Prostate gland (tissue), 2 donors: ENCODE measurements at regions not wholly inside any gene's neighbourhood (a gene's known extent, or its start where the extent isn't known, plus 50 kb on each side); places are given as distances from the start of the nearest gene placed in this dataset.

ENCODE experiments used
- DNase-seq: peaks from one replicate; pipeline ENCODE4 v3.0.0-alpha.2; 2019; ENCODE audit warnings: low spot score
- H3K27ac ChIP-seq, 2 donors: fragments of 200-600 bp; sonication (generic); 2 replicates each; pipeline ENCODE4 v1.5.1; 2017 to 2019
- H3K27me3 ChIP-seq: fragments of 200-600 bp; sonication (generic); replicated peaks from 2 replicates; pipeline ENCODE4 v1.5.1; 2019; ENCODE audit not compliant: insufficient read depth
- H3K36me3 ChIP-seq, 2 donors: fragments of 200-600 bp; sonication (generic); 1 replicate in 1 of 2; 2 replicates in 1 of 2; pipeline versions ENCODE4 v1.5.1 to v1.8.1; 2017 to 2019
- H3K4me1 ChIP-seq: fragments of 200-600 bp; sonication (generic); replicated peaks from 2 replicates; pipeline ENCODE4 v1.5.1; 2019
- H3K4me3 ChIP-seq, 2 donors: fragments of 200-600 bp; sonication (generic); 2 replicates each; pipeline ENCODE4 v1.5.1; 2017 to 2019
- H3K9me3 ChIP-seq: fragments of 200-600 bp; sonication (generic); 2 replicates; pipeline ENCODE4 v1.5.1; 2017
- POLR2A ChIP-seq: fragments of 450-650 bp; IDR thresholded peaks from one replicate; pipeline ENCODE4 v1.6.1; 2016; ENCODE audit warnings: antibody characterized with exemption, mild to moderate bottlenecking
- POLR2AphosphoS5 ChIP-seq: sonication (generic); formaldehyde crosslinking; IDR thresholded peaks from one replicate; pipeline ENCODE4 v1.6.1; 2017; ENCODE audit warnings: antibody characterized with exemption
- WGBS: methylation state at CpG from one replicate; pipeline ENCODE4 v1.1.5; 2018; 5-methylcytosine and 5-hydroxymethylcytosine counted together
- intact Hi-C: fragments of 100-400 bp; cut with DNase I; formaldehyde crosslinking; loops from one replicate; pipeline ENCODE4 v1.14.2; 2022
- TF ChIP-seq, protein P1 (sequence below), 4 experiments: fragments of 200-600 bp in 2 of 4; fragments of 450-650 bp in 2 of 4; sonication (generic) in 2 of 4; IDR thresholded peaks; 1 replicate in 3 of 4; 2 replicates in 1 of 4; pipeline ENCODE4 v1.5.1; 2016 to 2019; ENCODE audit warnings: antibody characterized with exemption in 4 of 4, mild to moderate bottlenecking in 2 of 4, moderate library complexity in 2 of 4

DNA sequence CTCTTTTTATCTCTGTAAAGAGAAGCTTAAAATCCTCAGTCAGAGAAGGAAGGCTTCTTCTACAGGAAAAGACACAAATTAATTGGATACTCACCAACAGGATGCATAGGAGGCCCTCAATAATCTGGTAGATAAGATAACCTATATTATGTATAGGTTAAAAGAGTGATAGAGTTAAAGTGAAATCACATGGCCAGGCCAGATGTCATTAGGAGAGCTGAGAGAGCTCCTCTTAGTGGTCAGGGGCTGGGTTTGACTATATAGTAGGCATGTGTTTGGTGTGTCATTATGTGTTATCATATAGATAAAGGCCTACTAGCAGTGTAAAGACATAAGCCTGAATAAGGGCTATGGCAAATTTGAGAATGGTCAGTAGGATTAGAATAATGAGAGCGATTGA lies 479.3 kb downstream of the EPHA3 start:
- no peak overlapping the region for H3K27ac ChIP-seq
- no peak overlapping the region for H3K4me3 ChIP-seq
- WGBS = 96% methylated on average over 1 of the region's 1 CpG
- TF ChIP-seq, protein P1, sequence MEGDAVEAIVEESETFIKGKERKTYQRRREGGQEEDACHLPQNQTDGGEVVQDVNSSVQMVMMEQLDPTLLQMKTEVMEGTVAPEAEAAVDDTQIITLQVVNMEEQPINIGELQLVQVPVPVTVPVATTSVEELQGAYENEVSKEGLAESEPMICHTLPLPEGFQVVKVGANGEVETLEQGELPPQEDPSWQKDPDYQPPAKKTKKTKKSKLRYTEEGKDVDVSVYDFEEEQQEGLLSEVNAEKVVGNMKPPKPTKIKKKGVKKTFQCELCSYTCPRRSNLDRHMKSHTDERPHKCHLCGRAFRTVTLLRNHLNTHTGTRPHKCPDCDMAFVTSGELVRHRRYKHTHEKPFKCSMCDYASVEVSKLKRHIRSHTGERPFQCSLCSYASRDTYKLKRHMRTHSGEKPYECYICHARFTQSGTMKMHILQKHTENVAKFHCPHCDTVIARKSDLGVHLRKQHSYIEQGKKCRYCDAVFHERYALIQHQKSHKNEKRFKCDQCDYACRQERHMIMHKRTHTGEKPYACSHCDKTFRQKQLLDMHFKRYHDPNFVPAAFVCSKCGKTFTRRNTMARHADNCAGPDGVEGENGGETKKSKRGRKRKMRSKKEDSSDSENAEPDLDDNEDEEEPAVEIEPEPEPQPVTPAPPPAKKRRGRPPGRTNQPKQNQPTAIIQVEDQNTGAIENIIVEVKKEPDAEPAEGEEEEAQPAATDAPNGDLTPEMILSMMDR (IDR thresholded peaks at IDR 0.05) = no peak
- no peak for TF ChIP-seq POLR2A
- TF ChIP-seq POLR2AphosphoS5 = no peak
- no peaks in the 10 kb centered on the region for H3K27me3 ChIP-seq
- H3K4me1 ChIP-seq = no peaks in the 10 kb centered on the region
- H3K36me3 ChIP-seq = no peaks in the 10 kb centered on the region
- intact Hi-C loops = no loop called here
- no peaks in the 10 kb centered on the region for H3K9me3 ChIP-seq
- no peak for DNase-seq

DNA sequence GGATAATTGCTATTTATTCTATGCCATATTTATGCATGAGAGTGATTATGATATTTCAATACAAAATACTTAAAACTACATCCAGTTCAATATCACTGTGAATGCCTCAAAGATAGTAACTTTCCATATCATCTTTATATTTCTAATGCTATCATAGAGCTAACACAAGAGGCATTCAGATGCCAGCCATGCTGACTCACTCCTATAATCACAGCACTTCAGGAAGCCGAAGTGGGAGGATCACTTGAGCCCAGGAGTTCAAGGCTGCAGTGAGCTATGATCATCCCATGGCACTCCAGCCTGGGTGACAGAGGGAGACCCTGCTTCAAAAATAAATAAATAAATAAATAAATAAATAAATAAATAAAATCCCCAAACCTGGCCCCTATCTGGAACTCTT lies 498.7 kb downstream of the EPHA3 start:
- no peak overlapping the region for H3K4me3 ChIP-seq
- H3K4me1 ChIP-seq = no peaks in the 10 kb centered on the region
- no peak for DNase-seq
- no peaks in the 10 kb centered on the region for H3K27me3 ChIP-seq
- intact Hi-C loops = no loop called here
- no peaks in the 10 kb centered on the region for H3K36me3 ChIP-seq
- H3K27ac ChIP-seq = no peak overlapping the region
- WGBS = 82% methylated on average over 1 of the region's 1 CpG
- no peak for TF ChIP-seq POLR2AphosphoS5
- TF ChIP-seq, protein P1 (IDR thresholded peaks at IDR 0.05) = no peak
- TF ChIP-seq POLR2A = no peak
- H3K9me3 ChIP-seq = no peaks in the 10 kb centered on the region

DNA sequence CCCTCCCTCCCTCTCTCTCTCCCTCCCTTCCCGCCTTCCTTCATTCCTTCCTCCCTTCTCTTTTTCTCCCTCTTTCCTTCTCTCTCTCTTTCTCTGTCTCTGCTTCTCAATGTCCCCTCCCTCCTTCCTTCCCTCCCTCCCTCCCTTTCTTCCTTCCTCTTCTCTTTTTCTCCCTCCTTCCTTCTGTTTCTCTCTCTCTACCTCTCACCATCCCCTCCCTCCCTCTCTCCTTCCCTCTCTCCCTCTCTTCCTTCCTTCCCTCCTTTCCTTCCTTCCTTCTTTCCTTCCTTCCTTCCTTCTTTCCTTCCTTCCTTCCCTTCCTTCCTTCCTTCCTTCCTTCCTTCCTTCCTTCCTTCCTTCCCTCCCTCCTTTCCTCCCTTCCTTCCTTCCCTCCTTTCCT lies 504.6 kb downstream of the EPHA3 start:
- H3K27me3 ChIP-seq = no peaks in the 10 kb centered on the region
- intact Hi-C loops = no loop called here
- 100% methylated on average over 1 of the region's 1 CpG for WGBS
- no peak overlapping the region for H3K27ac ChIP-seq
- H3K9me3 ChIP-seq = no peaks in the 10 kb centered on the region
- no peak for DNase-seq
- H3K36me3 ChIP-seq = no peaks in the 10 kb centered on the region
- H3K4me3 ChIP-seq = no peak overlapping the region
- H3K4me1 ChIP-seq = no peaks in the 10 kb centered on the region
- no peak for TF ChIP-seq POLR2AphosphoS5
- TF ChIP-seq POLR2A = no peak
- TF ChIP-seq, protein P1 (IDR thresholded peaks at IDR 0.05) = no peak

DNA sequence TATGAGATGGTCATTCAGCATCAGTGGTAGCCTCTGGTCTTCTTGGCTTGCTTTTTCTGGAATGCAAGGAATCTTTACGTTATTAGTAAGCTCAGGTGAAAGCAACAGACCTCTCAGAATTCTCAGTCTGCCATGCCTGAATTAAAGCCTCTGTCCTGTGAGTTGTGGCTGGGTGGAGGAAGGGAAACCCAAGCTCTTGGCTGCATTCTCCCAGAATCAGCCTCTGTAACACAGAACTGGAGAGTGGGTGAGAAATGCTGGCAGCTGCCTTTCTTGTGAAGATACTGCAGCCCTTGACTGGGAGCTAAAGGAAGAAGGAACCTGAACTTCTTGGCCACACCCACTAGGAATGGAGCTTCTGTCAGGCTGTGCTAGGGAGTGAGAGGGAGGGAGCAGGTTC lies 505.8 kb downstream of the EPHA3 start:
- DNase-seq = no peak
- 39% methylated on average over 1 of the region's 1 CpG for WGBS
- TF ChIP-seq POLR2AphosphoS5 (no peak), POLR2A (no peak)
- TF ChIP-seq, protein P1 (IDR thresholded peaks at IDR 0.05) = no peak

DNA sequence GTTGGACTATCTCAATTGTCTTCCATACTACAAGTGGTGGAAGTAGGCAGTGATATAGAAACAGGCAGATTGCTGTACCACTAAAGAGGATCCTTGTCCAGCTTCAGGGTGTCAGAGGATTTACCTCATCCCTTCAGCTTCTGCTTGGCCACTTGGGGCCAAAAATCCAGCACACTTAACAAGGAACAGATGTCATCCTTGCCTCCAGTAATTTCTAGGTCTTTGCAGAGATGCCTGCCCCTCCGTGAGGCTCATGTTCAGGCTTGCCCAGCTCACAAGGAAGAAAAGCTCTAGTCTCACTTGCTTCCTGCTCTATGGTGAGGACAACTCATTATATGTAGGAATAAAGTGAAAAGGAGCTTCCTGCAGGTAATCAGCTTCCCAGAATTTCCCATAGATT lies 510.3 kb downstream of the EPHA3 start:
- WGBS = 26% methylated on average over 1 of the region's 1 CpG
- no peak for DNase-seq
- no peaks in the 10 kb centered on the region for H3K36me3 ChIP-seq

More for the DNA sequence above, 505.8 kb downstream of the EPHA3 start:
- H3K4me1 ChIP-seq = no peaks in the 10 kb centered on the region
- intact Hi-C loops = no loop called here
- H3K27me3 ChIP-seq = no peaks in the 10 kb centered on the region
- no peaks in the 10 kb centered on the region for H3K9me3 ChIP-seq
- no peak overlapping the region for H3K4me3 ChIP-seq
- H3K36me3 ChIP-seq = no peaks in the 10 kb centered on the region
- H3K27ac ChIP-seq = no peak overlapping the region

More for the DNA sequence above, 510.3 kb downstream of the EPHA3 start:
- TF ChIP-seq, protein P1 (IDR thresholded peaks at IDR 0.05) = no peak
- TF ChIP-seq POLR2AphosphoS5 = no peak
- no peak for TF ChIP-seq POLR2A
- Histone ChIP-seq H3K9me3 (no peaks in the 10 kb centered on the region), H3K4me1 (no peaks in the 10 kb centered on the region), H3K27ac (no peak overlapping the region), H3K4me3 (no peak overlapping the region), H3K27me3 (no peaks in the 10 kb centered on the region)
- intact Hi-C loops = no loop called here
